SK-N-SH (cell line): ENCODE measurements at regions not wholly inside any gene's neighbourhood (a gene's known extent, or its start where the extent isn't known, plus 50 kb on each side); places are given as distances from the start of the nearest gene placed in this dataset.

ENCODE experiments used
- CTCF ChIA-PET: fragments of 300-600, 350-600 bp; formaldehyde crosslinking; extraction: SDS; loops from one replicate; lab custom pipeline; 2021; lab: Yijun Ruan, JAX
- POLR2A ChIA-PET: fragments of 350-600 bp; sonication (Branson Sonifier 250); formaldehyde crosslinking; extraction: SDS; loops from one replicate; lab custom pipeline; 2020; ENCODE audit warnings: antibody characterized with exemption, inconsistent platforms; lab: Yijun Ruan, JAX
- DNase-seq: peaks from one replicate; pipeline ENCODE4 v3.0.0; 2012
- H2AFZ ChIP-seq: fragments of 200-600 bp; sonication (generic); 2 replicates; pipeline ENCODE4 v1.8.1; 2016; ENCODE audit warnings: antibody characterized with exemption, mild to moderate bottlenecking, low read depth
- H3F3A ChIP-seq: fragments of 200-600 bp; sonication (generic); replicated peaks from 2 replicates; pipeline ENCODE3; 2016; ENCODE audit warnings: antibody characterized with exemption, mild to moderate bottlenecking; ENCODE audit not compliant: insufficient read depth
- H3K27ac ChIP-seq, 2 experiments: fragments of 200-500 bp in 1 of 2; fragments of 200-600 bp in 1 of 2; sonication (Bioruptor generic) in 1 of 2; sonication (generic), shearing (Covaris generic) in 1 of 2; 2 replicates each; pipeline versions ENCODE4 v1.5.1 to v1.6.1; 2014 to 2016; ENCODE audit warnings: low read depth in 2 of 2, inconsistent platforms in 1 of 2, low read length in 1 of 2, mild to moderate bottlenecking in 1 of 2, mixed read lengths in 1 of 2
- H3K27me3 ChIP-seq: fragments of 200-600 bp; sonication (generic), shearing (Covaris generic); 2 replicates; pipeline ENCODE4 v1.6.1; 2016; ENCODE audit warnings: mixed run types; ENCODE audit not compliant: insufficient read depth
- H3K36me3 ChIP-seq, 2 experiments: fragments of 200-500 bp in 1 of 2; fragments of 200-600 bp in 1 of 2; sonication (Bioruptor generic) in 1 of 2; sonication (generic) in 1 of 2; replicated peaks in 1 of 2; 2 replicates each; pipeline versions ENCODE3 to v1.5.1; 2014 to 2016; ENCODE audit warnings: low read length in 1 of 2, mild to moderate bottlenecking in 1 of 2; ENCODE audit not compliant: insufficient read depth in 2 of 2, control insufficient read depth in 1 of 2
- H3K4me1 ChIP-seq, 2 experiments: fragments of 200-500 bp in 1 of 2; fragments of 200-600 bp in 1 of 2; sonication (Bioruptor generic) in 1 of 2; sonication (generic), shearing (Covaris generic) in 1 of 2; 2 replicates each; pipeline versions ENCODE4 v1.5.1 to v1.6.1; 2014 to 2016; ENCODE audit warnings: low read depth in 1 of 2, low read length in 1 of 2, mixed run types in 1 of 2; ENCODE audit not compliant: insufficient read depth in 2 of 2, control insufficient read depth in 1 of 2
- H3K4me2 ChIP-seq: fragments of 200-600 bp; sonication (generic), shearing (Covaris generic); 2 replicates; pipeline ENCODE4 v1.6.1; 2017; ENCODE audit warnings: mixed run types
- H3K4me3 ChIP-seq, 2 experiments: fragments of 200-500 bp in 1 of 2; fragments of 200-600 bp in 1 of 2; sonication (Bioruptor generic) in 1 of 2; sonication (generic), shearing (Covaris generic) in 1 of 2; 2 replicates each; pipeline versions ENCODE4 v1.5.1 to v1.8.1; 2014 to 2016; ENCODE audit warnings: low read depth in 2 of 2, inconsistent platforms in 1 of 2, low read length in 1 of 2, mild to moderate bottlenecking in 1 of 2, mixed read lengths in 1 of 2, moderate library complexity in 1 of 2
- H3K79me2 ChIP-seq: fragments of 200-600 bp; sonication (generic); 2 replicates; pipeline ENCODE4 v1.8.1; 2017; ENCODE audit warnings: mild to moderate bottlenecking; ENCODE audit not compliant: insufficient read depth
- H3K9ac ChIP-seq: fragments of 200-600 bp; sonication (generic); 2 replicates; pipeline ENCODE4 v1.6.1; 2017; ENCODE audit warnings: mixed run types
- H3K9me2 ChIP-seq: fragments of 200-600 bp; sonication (generic); 2 replicates; pipeline ENCODE4 v1.6.1; 2017; ENCODE audit warnings: mixed run types
- H3K9me3 ChIP-seq: fragments of 200-600 bp; sonication (generic); 2 replicates; pipeline ENCODE4 v1.6.1; 2017; ENCODE audit warnings: mixed run types, mild to moderate bottlenecking, moderate library complexity
- H4K20me1 ChIP-seq: fragments of 200-600 bp; sonication (generic); 2 replicates; pipeline ENCODE4 v1.6.1; 2017; ENCODE audit warnings: mild to moderate bottlenecking, mixed run types; ENCODE audit not compliant: insufficient read depth
- CHD2 ChIP-seq: fragments of 150-350 bp; IDR thresholded peaks from 2 replicates; pipeline ENCODE4 v1.6.1; 2018; ENCODE audit warnings: low read length; ENCODE audit not compliant: partially characterized antibody
- EZH2phosphoT487 ChIP-seq: fragments of 200-600 bp; sonication (generic); IDR thresholded peaks from 2 replicates; pipeline ENCODE4 v1.6.1; 2017; ENCODE audit warnings: low read depth, mixed run types, mild to moderate bottlenecking, antibody characterized with exemption, moderate library complexity, borderline replicate concordance
- FOSL2 ChIP-seq: IDR thresholded peaks from 2 replicates; pipeline ENCODE4 v1.4.0; 2012; ENCODE audit warnings: low read depth, mild to moderate bottlenecking, moderate library complexity, borderline replicate concordance
- FOXJ3 ChIP-seq: sonication (generic); formaldehyde crosslinking; IDR thresholded peaks from 2 replicates; pipeline ENCODE4 v1.5.1; 2020; ENCODE audit warnings: mild to moderate bottlenecking, missing genetic modification reagents
- FOXM1 ChIP-seq: IDR thresholded peaks from 2 replicates; pipeline ENCODE4 v1.4.0; 2012; ENCODE audit warnings: low read depth, mild to moderate bottlenecking
- GABPA ChIP-seq: IDR thresholded peaks from 2 replicates; pipeline ENCODE4 v1.4.0; 2012; ENCODE audit warnings: low read depth, mild to moderate bottlenecking
- GATA2 ChIP-seq: sonication (generic); formaldehyde crosslinking; IDR thresholded peaks from 2 replicates; pipeline ENCODE4 v1.5.0; 2020; ENCODE audit warnings: mild to moderate bottlenecking, missing genetic modification reagents
- IRF3 ChIP-seq: fragments of 150-350 bp; IDR thresholded peaks from 2 replicates; pipeline ENCODE4 v1.6.1; 2016; ENCODE audit warnings: mild to moderate bottlenecking, low read depth, low read length
- JUND ChIP-seq: IDR thresholded peaks from 2 replicates; pipeline ENCODE4 v1.4.0; 2012
- PBX3 ChIP-seq: IDR thresholded peaks from 2 replicates; pipeline ENCODE4; 2012
- REST ChIP-seq: IDR thresholded peaks from 2 replicates; pipeline ENCODE4 v1.6.1; 2012; ENCODE audit warnings: mild to moderate bottlenecking, low read depth, low read length, moderate library complexity
- RFX5 ChIP-seq: IDR thresholded peaks from 2 replicates; pipeline ENCODE4 v1.6.1; 2012; ENCODE audit warnings: mild to moderate bottlenecking, improper control_type of control experiment, low read length
- RXRA ChIP-seq: IDR thresholded peaks from 2 replicates; pipeline ENCODE4 v1.4.0; 2012; ENCODE audit warnings: low read depth, mild to moderate bottlenecking, borderline replicate concordance
- SMC3 ChIP-seq: IDR thresholded peaks from 2 replicates; pipeline ENCODE4 v1.6.1; 2012; ENCODE audit warnings: low read depth, low read length, improper control_type of control experiment
- TAF1 ChIP-seq: IDR thresholded peaks from 2 replicates; pipeline ENCODE4 v1.6.1; 2012; ENCODE audit warnings: low read depth, mild to moderate bottlenecking, low read length, moderate library complexity, borderline replicate concordance
- TCF12 ChIP-seq: IDR thresholded peaks from 2 replicates; pipeline ENCODE4 v1.4.0; 2012
- USF1 ChIP-seq: IDR thresholded peaks from 2 replicates; pipeline ENCODE4 v1.4.0; 2012; ENCODE audit warnings: low read depth, borderline replicate concordance
- ZBTB33 ChIP-seq: IDR thresholded peaks from 2 replicates; pipeline ENCODE4 v1.4.0; 2012; ENCODE audit warnings: low read depth, borderline replicate concordance

- Histone ChIP-seq H3K4me2 (no peak overlapping the region), H3K9ac (no peak overlapping the region), H3K9me3 (no peaks in the 10 kb centered on the region), H3K4me1 (no peaks in the 10 kb centered on the region; a peak in 1 of 4 replicates), H2AFZ (no peak overlapping the region), H3K4me3 (no peak overlapping the region), H3K36me3 (no peaks in the 10 kb centered on the region), H3K9me2 (no peaks in the 10 kb centered on the region), H3F3A (no peaks in the 10 kb centered on the region), H3K27ac (no peak overlapping the region), H3K27me3 (no peaks in the 10 kb centered on the region), H3K79me2 (no peaks in the 10 kb centered on the region), H4K20me1 (no peaks in the 10 kb centered on the region)
- CTCF ChIA-PET, result no interaction called here
- DNase-seq, result no peak
- POLR2A ChIA-PET, result no interaction called here
- TF ChIP-seq TCF12, result no peak
- no peak for TF ChIP-seq FOXJ3
- no peak for TF ChIP-seq FOXM1
- TF ChIP-seq TAF1, result no peak
- no peak for TF ChIP-seq SMC3
- no peak for TF ChIP-seq GATA2 (CRISPR knock-in tag)
- TF ChIP-seq RFX5, result no peak
- TF ChIP-seq JUND, result no peak
- no peak for TF ChIP-seq GABPA
- no peak for TF ChIP-seq FOSL2
- no peak for TF ChIP-seq PBX3
- no peak for TF ChIP-seq CHD2
- TF ChIP-seq REST, result no peak
- no peak for TF ChIP-seq EZH2phosphoT487
Observed at GRCh38 chr1:215330426-215330825, 236.7 kb upstream of the KCTD3 start.

GRCh38 chr1:215344539-215344938 lies 222.6 kb upstream of the KCTD3 start:
- Histone ChIP-seq H3F3A (no peaks in the 10 kb centered on the region), H3K79me2 (no peaks in the 10 kb centered on the region), H3K9ac (no peak overlapping the region), H3K4me2 (no peak overlapping the region), H2AFZ (no peak overlapping the region), H3K9me2 (no peaks in the 10 kb centered on the region), H3K9me3 (no peaks in the 10 kb centered on the region), H3K27ac (no peak overlapping the region), H3K36me3 (no peaks in the 10 kb centered on the region), H3K4me1 (no peaks in the 10 kb centered on the region; a peak in 1 of 4 replicates), H4K20me1 (no peaks in the 10 kb centered on the region), H3K4me3 (no peak overlapping the region), H3K27me3 (no peaks in the 10 kb centered on the region)
- CTCF ChIA-PET, result no interaction called here
- no peak for DNase-seq
- POLR2A ChIA-PET, result no interaction called here
- no peak for TF ChIP-seq ZBTB33
- TF ChIP-seq FOXJ3, result no peak
- TF ChIP-seq FOSL2, result no peak
- no peak for TF ChIP-seq USF1
- TF ChIP-seq IRF3, result no peak
- TF ChIP-seq RXRA, result no peak
